Upper lobe of right lung (tissue), 1 donor: ENCODE measurements at regions not wholly inside any gene's neighbourhood (a gene's known extent, or its start where the extent isn't known, plus 50 kb on each side); places are given as distances from the start of the nearest gene placed in this dataset.

ENCODE experiments used
- ATAC-seq: fragments of 200-7000 bp; cut with Tn5 transposase; one replicate; pipeline ENCODE4 v1.9.1; 2020; ENCODE audit warnings: mild to moderate bottlenecking, moderate library complexity
- DNase-seq: peaks from one replicate; pipeline ENCODE4 v3.0.0-alpha.2; 2020
- H3K27ac ChIP-seq: fragments of 200-600 bp; one replicate; pipeline ENCODE4 v1.8.0; 2022
- H3K27me3 ChIP-seq: fragments of 200-600 bp; one replicate; pipeline ENCODE4 v1.8.0; 2022; ENCODE audit warnings: mild to moderate bottlenecking
- H3K36me3 ChIP-seq: fragments of 200-600 bp; one replicate; pipeline ENCODE4 v1.8.0; 2022
- H3K4me1 ChIP-seq: fragments of 200-600 bp; one replicate; pipeline ENCODE4 v1.8.0; 2022
- H3K4me3 ChIP-seq: fragments of 200-600 bp; one replicate; pipeline ENCODE4 v1.8.0; 2022; ENCODE audit warnings: mild to moderate bottlenecking
- H3K9me3 ChIP-seq: fragments of 200-600 bp; one replicate; pipeline ENCODE4 v1.8.0; 2022
- CTCF ChIP-seq: fragments of 200-600 bp; IDR thresholded peaks from one replicate; pipeline ENCODE4 v1.8.0; 2022; ENCODE audit warnings: antibody characterized with exemption
- intact Hi-C: fragments of 100-400 bp; cut with DNase I; formaldehyde crosslinking; loops from one replicate; pipeline ENCODE4 v1.11.0; 2022
- donor health status: DM: no; HTN: yes; CAD: no; lungs with severe emphysema.

- DNase-seq (no peak), ATAC-seq (no peak)
- no peaks in the 10 kb centered on the region for H3K4me1 ChIP-seq
- H3K9me3 ChIP-seq = no peaks in the 10 kb centered on the region
- TF ChIP-seq CTCF = no peak
- intact Hi-C loops = no loop called here
- H3K27ac ChIP-seq = no peak overlapping the region
- no peak overlapping the region for H3K4me3 ChIP-seq
- H3K27me3 ChIP-seq = no peaks in the 10 kb centered on the region
- H3K36me3 ChIP-seq = no peaks in the 10 kb centered on the region
Measured at GRCh38 chr11:121780971-121781370, 328.2 kb upstream of the SORL1-AS1 start.

GRCh38 chr11:121777056-121777455 is 324.3 kb upstream of the SORL1-AS1 start:
- Histone ChIP-seq H3K27ac (no peak overlapping the region), H3K36me3 (no peaks in the 10 kb centered on the region)
- no peak for ATAC-seq

GRCh38 chr11:121775276-121775675 is 322.5 kb upstream of the SORL1-AS1 start:
- intact Hi-C loops = no loop called here
- Histone ChIP-seq H3K4me1 (no peaks in the 10 kb centered on the region), H3K4me3 (no peak overlapping the region), H3K9me3 (no peaks in the 10 kb centered on the region), H3K27ac (no peak overlapping the region), H3K27me3 (no peaks in the 10 kb centered on the region), H3K36me3 (no peaks in the 10 kb centered on the region)
- no peak for DNase-seq
- no peak for TF ChIP-seq CTCF
- no peak for ATAC-seq

More at GRCh38 chr11:121777056-121777455, 324.3 kb upstream of the SORL1-AS1 start:
- no peaks in the 10 kb centered on the region for H3K27me3 ChIP-seq
- no peaks in the 10 kb centered on the region for H3K9me3 ChIP-seq
- intact Hi-C loops = no loop called here
- H3K4me3 ChIP-seq = no peak overlapping the region
- no peaks in the 10 kb centered on the region for H3K4me1 ChIP-seq
- no peak for TF ChIP-seq CTCF
- no peak for DNase-seq

GRCh38 chr11:121773076-121773475 is 320.3 kb upstream of the SORL1-AS1 start:
- ATAC-seq = no peak
- intact Hi-C loops = no loop called here

GRCh38 chr11:121770939-121771595 is 318.3 kb upstream of the SORL1-AS1 start:
- Histone ChIP-seq H3K4me3 (no peak overlapping the region), H3K27me3 (no peaks in the 10 kb centered on the region), H3K36me3 (no peaks in the 10 kb centered on the region), H3K9me3 (no peaks in the 10 kb centered on the region), H3K4me1 (no peaks in the 10 kb centered on the region), H3K27ac (no peak overlapping the region)
- ATAC-seq = no peak
- intact Hi-C loops = no loop called here
- no peak for TF ChIP-seq CTCF
- no peak for DNase-seq

More at GRCh38 chr11:121773076-121773475, 320.3 kb upstream of the SORL1-AS1 start:
- Histone ChIP-seq H3K4me3 (no peak overlapping the region), H3K4me1 (no peaks in the 10 kb centered on the region), H3K9me3 (no peaks in the 10 kb centered on the region), H3K36me3 (no peaks in the 10 kb centered on the region), H3K27ac (no peak overlapping the region), H3K27me3 (no peaks in the 10 kb centered on the region)
- no peak for TF ChIP-seq CTCF
- no peak for DNase-seq

GRCh38 chr11:121769191-121769590 is 316.4 kb upstream of the SORL1-AS1 start:
- TF ChIP-seq CTCF = no peak
- Histone ChIP-seq H3K27me3 (no peaks in the 10 kb centered on the region), H3K27ac (no peak overlapping the region), H3K9me3 (no peaks in the 10 kb centered on the region), H3K4me1 (no peaks in the 10 kb centered on the region), H3K4me3 (no peak overlapping the region), H3K36me3 (no peaks in the 10 kb centered on the region)
- DNase-seq (no peak), ATAC-seq (no peak)
- intact Hi-C loops = no loop called here
